SW 1271 (cell line): ENCODE measurements at regions not wholly inside any gene's neighbourhood (a gene's known extent, or its start where the extent isn't known, plus 50 kb on each side); places are given as distances from the start of the nearest gene placed in this dataset.

Experiments used
- DNase-seq, 2 experiments: peaks; one replicate each; lab custom pipeline; 2025; lab: John Stamatoyannopoulos, UW

- DNase-seq: no peak
Measured at GRCh38 chr11:121688860-121689614, 236.3 kb upstream of the SORL1-AS1 start.

GRCh38 chr11:121688055-121688491 lies 235.3 kb upstream of the SORL1-AS1 start:
- DNase-seq: no peak

- no peak for DNase-seq
Measured at GRCh38 chr11:121683791-121684190, 231.0 kb upstream of the SORL1-AS1 start.
